Activated naive CD4-positive, alpha-beta T cell treated with anti-CD3 and anti-CD28 coated beads for 36 hours (primary cell): ENCODE measurements at regions not wholly inside any gene's neighbourhood (a gene's known extent, or its start where the extent isn't known, plus 50 kb on each side); places are given as distances from the start of the nearest gene placed in this dataset.
"Not testable (repeated sequence)": the region's sequence is repeated elsewhere in the genome, so short reads cannot be mapped to it uniquely, and the experiment has no call there.

ENCODE experiments used
- CTCF ChIA-PET: fragments of 350-600 bp; sonication (Branson Sonifier 250); formaldehyde crosslinking; loops from one replicate; lab custom pipeline; 2021; ENCODE audit warnings: antibody characterized with exemption; lab: Charles Lee
- DNase-seq: peaks from one replicate; pipeline ENCODE4 v3.0.0-alpha.2; 2020
- H3K27ac Mint-ChIP-seq: one replicate; pipeline ENCODE4 v1.8.0; 2021; ENCODE audit warnings: mild to moderate bottlenecking, mixed read lengths
- H3K27me3 Mint-ChIP-seq: one replicate; pipeline ENCODE4 v1.8.0; 2021; ENCODE audit warnings: low read depth, mixed read lengths
- H3K36me3 Mint-ChIP-seq: one replicate; pipeline ENCODE4 v1.8.0; 2021; ENCODE audit warnings: low read depth, mixed read lengths
- H3K4me1 Mint-ChIP-seq: one replicate; pipeline ENCODE4 v1.8.0; 2021; ENCODE audit warnings: low read depth, mixed read lengths
- H3K4me3 Mint-ChIP-seq: one replicate; pipeline ENCODE4 v1.8.0; 2021; ENCODE audit warnings: mild to moderate bottlenecking, moderate library complexity, mixed read lengths
- H3K9me3 Mint-ChIP-seq: one replicate; pipeline ENCODE4 v1.8.0; 2021; ENCODE audit warnings: mixed read lengths
- intact Hi-C: fragments of 100-400 bp; cut with micrococcal nuclease; formaldehyde crosslinking; loops from one replicate; pipeline ENCODE4 v1.15.1; 2023

- intact Hi-C loops = no loop called here
- Mint-ChIP-seq H3K4me1 (no peaks in the 10 kb centered on the region), H3K4me3 (no peak overlapping the region), H3K9me3 (no peaks in the 10 kb centered on the region), H3K27me3 (no peaks in the 10 kb centered on the region), H3K36me3 (no peaks in the 10 kb centered on the region), H3K27ac (no peak overlapping the region)
- CTCF ChIA-PET = no interaction called here
- no peak for DNase-seq
Observed at GRCh38 chr11:89545691-89546090, 54.5 kb upstream of the NOX4 start.

- H3K4me3 Mint-ChIP-seq, DNase-seq, H3K36me3 Mint-ChIP-seq, H3K27me3 Mint-ChIP-seq, H3K27ac Mint-ChIP-seq, CTCF ChIA-PET, H3K9me3 Mint-ChIP-seq, intact Hi-C loops, H3K4me1 Mint-ChIP-seq: not testable (repeated sequence)
Observed at GRCh38 chr11:89555781-89556180, 64.6 kb upstream of the NOX4 start.

GRCh38 chr11:89556731-89557707, 65.8 kb upstream of the NOX4 start:
- H3K9me3 Mint-ChIP-seq, CTCF ChIA-PET, intact Hi-C loops, H3K36me3 Mint-ChIP-seq, H3K4me3 Mint-ChIP-seq, H3K4me1 Mint-ChIP-seq, DNase-seq, H3K27me3 Mint-ChIP-seq, H3K27ac Mint-ChIP-seq: not testable (repeated sequence)

DNA sequence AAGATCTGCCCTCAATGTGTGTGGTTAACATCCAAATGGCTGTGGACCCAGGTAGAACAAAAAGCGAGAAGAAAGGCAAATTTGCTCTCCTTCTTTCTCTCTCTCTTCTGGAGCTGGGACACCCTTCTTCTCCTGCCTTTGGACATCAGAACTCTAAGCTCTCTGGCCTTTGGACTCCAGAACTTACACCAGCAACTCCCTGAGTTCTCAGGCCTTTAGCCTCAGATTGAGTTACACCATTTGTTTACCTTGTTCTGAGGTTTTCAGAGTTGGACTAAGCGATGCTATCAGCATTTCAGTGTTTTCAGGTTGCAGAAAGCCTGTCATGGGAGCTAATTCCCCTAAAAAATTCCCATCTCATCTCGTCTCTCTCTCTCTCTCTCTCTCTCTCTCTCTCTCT, 69.4 kb upstream of the NOX4 start:
- intact Hi-C loops, H3K27me3 Mint-ChIP-seq, H3K4me1 Mint-ChIP-seq, H3K4me3 Mint-ChIP-seq, DNase-seq, H3K27ac Mint-ChIP-seq, H3K36me3 Mint-ChIP-seq, H3K9me3 Mint-ChIP-seq, CTCF ChIA-PET: not testable (repeated sequence)

GRCh38 chr11:89562731-89563130, 71.6 kb upstream of the NOX4 start:
- H3K27me3 Mint-ChIP-seq, H3K9me3 Mint-ChIP-seq, H3K36me3 Mint-ChIP-seq, DNase-seq, CTCF ChIA-PET, H3K27ac Mint-ChIP-seq, H3K4me1 Mint-ChIP-seq, H3K4me3 Mint-ChIP-seq, intact Hi-C loops: not testable (repeated sequence)

GRCh38 chr11:89566972-89567371, 75.8 kb upstream of the NOX4 start:
- no peaks in the 10 kb centered on the region for H3K9me3 Mint-ChIP-seq
- no peaks in the 10 kb centered on the region for H3K27me3 Mint-ChIP-seq
- CTCF ChIA-PET = no interaction called here
- intact Hi-C loops = no loop called here
- no peaks in the 10 kb centered on the region for H3K36me3 Mint-ChIP-seq
- no peak overlapping the region for H3K4me3 Mint-ChIP-seq
- no peak overlapping the region for H3K27ac Mint-ChIP-seq
- no peak for DNase-seq
- no peaks in the 10 kb centered on the region for H3K4me1 Mint-ChIP-seq

GRCh38 chr11:89569387-89569786, 78.2 kb upstream of the NOX4 start:
- not testable (repeated sequence) for H3K9me3 Mint-ChIP-seq, H3K36me3 Mint-ChIP-seq

GRCh38 chr11:89571706-89572105, 80.5 kb upstream of the NOX4 start:
- H3K9me3 Mint-ChIP-seq, CTCF ChIA-PET, H3K4me3 Mint-ChIP-seq, H3K27me3 Mint-ChIP-seq, H3K27ac Mint-ChIP-seq, H3K4me1 Mint-ChIP-seq, intact Hi-C loops, DNase-seq, H3K36me3 Mint-ChIP-seq: not testable (repeated sequence)

More at GRCh38 chr11:89569387-89569786, 78.2 kb upstream of the NOX4 start:
- DNase-seq, intact Hi-C loops, H3K4me1 Mint-ChIP-seq, H3K27me3 Mint-ChIP-seq, H3K4me3 Mint-ChIP-seq, H3K27ac Mint-ChIP-seq, CTCF ChIA-PET: not testable (repeated sequence)

DNA sequence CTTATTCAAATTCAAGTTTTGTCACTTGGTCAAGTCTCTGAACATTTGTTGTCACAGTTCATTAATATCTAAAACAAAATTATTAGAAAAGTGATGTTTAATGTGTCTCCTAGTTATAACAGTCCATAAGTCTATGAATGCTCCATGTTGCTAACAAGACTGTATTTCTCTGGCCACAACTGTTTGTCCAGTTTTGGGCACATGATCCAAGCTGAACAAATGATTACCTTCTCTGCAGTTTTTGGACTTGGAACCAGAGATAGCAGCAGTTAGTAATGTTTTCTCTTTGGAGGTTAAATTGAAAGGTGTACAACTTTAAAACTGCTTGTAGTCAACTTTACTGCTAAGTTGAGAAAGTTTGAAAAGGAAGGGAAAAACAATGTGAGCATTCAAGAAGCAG, 84.7 kb upstream of the NOX4 start:
- H3K4me1 Mint-ChIP-seq, H3K27ac Mint-ChIP-seq, intact Hi-C loops, DNase-seq, H3K9me3 Mint-ChIP-seq, H3K27me3 Mint-ChIP-seq, H3K4me3 Mint-ChIP-seq, CTCF ChIA-PET, H3K36me3 Mint-ChIP-seq: not testable (repeated sequence)

DNA sequence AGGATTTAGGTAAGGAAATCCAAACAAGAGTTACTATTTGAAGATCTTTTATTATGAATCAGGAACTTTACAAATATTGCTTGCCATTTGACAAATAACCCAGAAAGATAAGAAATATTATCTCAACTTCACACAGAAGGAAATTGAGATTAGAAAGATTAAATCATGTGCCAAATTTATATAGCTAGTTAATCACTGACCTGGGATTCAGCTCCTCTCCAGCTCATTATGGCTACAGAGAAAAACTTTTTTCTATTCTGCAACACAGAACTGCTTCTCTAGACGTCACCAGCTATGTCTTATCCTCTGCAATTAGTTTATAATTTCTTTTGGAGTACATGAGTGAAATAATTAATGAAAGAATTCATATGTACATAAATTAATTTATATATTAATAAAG, 86.3 kb upstream of the NOX4 start:
- intact Hi-C loops, H3K4me1 Mint-ChIP-seq, CTCF ChIA-PET, H3K4me3 Mint-ChIP-seq, H3K27ac Mint-ChIP-seq, H3K27me3 Mint-ChIP-seq, H3K9me3 Mint-ChIP-seq, DNase-seq, H3K36me3 Mint-ChIP-seq: not testable (repeated sequence)

DNA sequence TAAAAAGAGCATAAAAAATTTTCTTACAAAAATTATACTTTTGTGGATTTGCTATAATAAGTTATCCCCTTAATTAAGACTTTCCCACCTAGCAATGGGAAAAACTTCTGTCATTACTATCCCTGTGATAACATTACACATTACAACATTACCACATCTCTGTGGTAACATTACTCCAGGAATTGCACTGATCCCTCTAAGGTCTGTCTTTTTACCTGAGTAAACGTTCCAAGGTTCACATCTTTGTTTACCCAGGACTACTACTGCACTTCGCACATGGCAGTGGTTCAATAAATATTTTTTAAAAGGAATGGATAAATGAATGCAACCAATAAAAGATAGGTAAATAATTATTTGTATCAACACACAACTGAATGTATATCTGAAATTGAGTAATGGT, 92.4 kb upstream of the NOX4 start:
- intact Hi-C loops = no loop called here
- no peak for DNase-seq
- Mint-ChIP-seq H3K27me3 (no peaks in the 10 kb centered on the region), H3K9me3 (no peaks in the 10 kb centered on the region), H3K36me3 (no peaks in the 10 kb centered on the region), H3K4me1 (no peaks in the 10 kb centered on the region), H3K4me3 (no peak overlapping the region), H3K27ac (no peak overlapping the region)
- CTCF ChIA-PET = no interaction called here

GRCh38 chr11:89585046-89585445, 93.9 kb upstream of the NOX4 start:
- H3K36me3 Mint-ChIP-seq, H3K4me3 Mint-ChIP-seq, H3K4me1 Mint-ChIP-seq, DNase-seq, H3K27ac Mint-ChIP-seq, H3K9me3 Mint-ChIP-seq, intact Hi-C loops, H3K27me3 Mint-ChIP-seq: not testable (repeated sequence)
- CTCF ChIA-PET = interaction anchor here (0.7 kb wide), 1 partner anchor 86 kb away, joined by 3 read pairs; no protein-coding TSS in a partner anchor

GRCh38 chr11:89585471-89585870, 94.3 kb upstream of the NOX4 start:
- H3K27me3 Mint-ChIP-seq, intact Hi-C loops, H3K4me1 Mint-ChIP-seq, H3K36me3 Mint-ChIP-seq, H3K27ac Mint-ChIP-seq, DNase-seq, H3K9me3 Mint-ChIP-seq, H3K4me3 Mint-ChIP-seq: not testable (repeated sequence)
- CTCF ChIA-PET = interaction anchor here (0.7 kb wide), 1 partner anchor 86 kb away, joined by 3 read pairs; no protein-coding TSS in a partner anchor
